ENCODE measurements at regions not wholly inside any gene's neighbourhood (a gene's known extent, or its start where the extent isn't known, plus 50 kb on each side); places are given as distances from the start of the nearest gene placed in this dataset.
"Not testable (repeated sequence)": the region's sequence is repeated elsewhere in the genome, so short reads cannot be mapped to it uniquely, and the experiment has no call there.

DNA sequence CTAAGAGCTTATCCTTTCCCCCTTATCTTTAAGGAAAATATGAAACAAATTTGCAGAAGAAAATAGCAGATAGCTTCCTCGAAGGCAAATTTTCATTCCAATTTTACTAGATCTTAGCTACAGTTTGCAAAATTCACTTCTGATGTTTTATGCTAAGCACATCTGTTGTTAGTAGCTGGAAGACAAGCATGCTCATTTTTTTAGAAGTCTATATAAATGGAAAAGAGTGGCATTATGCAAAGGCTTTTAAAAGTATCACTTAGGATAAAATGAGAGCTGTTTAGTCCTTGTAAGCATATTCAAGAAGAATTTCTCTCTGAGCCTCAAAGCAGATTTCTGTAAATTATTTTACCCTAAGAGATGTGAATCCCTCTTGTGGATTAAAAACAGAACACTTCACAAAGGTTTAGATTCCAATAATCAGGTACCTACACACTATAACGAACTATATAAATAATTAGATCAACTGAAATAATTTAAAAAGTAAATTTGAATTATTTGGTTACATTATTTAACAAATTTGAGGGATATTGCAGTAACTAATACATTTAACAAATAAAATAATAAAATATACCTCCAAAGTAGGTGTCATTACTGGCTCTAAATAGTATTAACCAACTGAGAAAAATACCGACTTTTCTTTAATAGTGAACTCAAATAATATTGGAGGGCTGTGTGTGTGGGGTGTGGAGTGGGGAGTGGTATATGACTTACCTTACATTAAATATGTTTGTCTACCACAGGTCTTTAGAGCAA is 307.1 kb downstream of the SEMA3D start:
- DNase-seq: no peak

DNA sequence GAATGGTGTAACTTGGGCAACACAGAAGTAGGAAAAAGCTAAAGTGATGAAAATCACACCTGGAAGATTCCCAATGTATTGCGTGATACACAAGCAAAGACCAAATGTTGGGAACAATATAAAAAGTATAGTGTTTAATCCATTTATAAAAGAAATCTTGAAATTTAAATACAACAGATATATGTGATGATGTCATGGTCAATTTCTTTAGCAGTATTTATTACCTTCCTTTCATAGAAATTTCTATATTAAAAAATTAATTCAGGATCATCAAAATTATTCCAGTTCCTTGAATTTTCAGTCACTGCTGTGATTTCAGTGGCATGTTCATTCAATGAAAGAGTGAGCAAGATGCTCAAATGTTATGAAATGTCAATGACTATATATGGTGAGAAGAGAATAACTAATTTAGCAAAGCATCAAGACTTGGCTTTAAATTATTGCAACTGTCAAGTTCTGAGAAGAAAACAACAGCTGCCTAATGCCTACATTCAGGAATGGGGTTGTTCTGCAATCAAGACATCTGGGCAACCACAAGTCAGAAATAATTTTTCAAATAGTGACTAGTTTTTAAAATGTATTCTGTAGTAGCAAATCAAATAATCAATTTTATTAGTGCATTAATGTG is 308.8 kb downstream of the SEMA3D start:
- no peak for DNase-seq

DNA sequence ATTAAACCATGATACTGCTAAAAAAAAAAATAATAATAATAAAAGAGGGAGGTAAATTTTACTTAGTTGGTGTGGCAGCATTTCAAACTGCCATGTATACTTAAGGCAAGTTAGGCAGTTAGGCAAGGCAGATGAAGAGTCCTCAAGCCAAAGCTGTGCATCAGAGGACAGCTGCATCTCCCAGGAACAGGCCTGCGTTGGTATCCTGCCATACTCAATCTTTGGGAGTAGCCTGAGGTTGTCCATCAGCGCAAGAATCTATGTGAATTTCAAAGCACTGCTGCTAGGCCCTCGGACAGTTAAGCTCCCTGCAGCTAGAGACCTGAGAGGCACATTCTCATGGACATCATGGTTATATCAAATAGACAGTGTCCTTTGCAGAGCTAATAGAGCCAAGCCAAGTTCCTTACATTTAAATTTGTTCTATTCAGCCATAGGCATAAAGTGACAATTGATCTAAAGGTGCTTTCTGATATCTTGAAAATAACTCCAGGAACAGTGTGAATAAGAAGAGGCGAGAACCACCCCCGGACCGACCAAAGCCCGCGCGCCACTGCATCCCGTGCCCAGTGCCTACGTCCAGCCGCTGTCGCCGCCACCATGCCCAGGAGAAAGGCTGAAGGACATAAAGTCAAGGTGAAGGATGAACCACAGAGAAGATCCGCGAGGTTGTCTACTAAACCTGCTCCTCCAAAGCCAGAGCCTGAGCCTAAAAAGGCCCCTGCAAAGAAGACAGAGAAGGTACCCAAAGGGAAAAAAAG is 310.6 kb downstream of the SEMA3D start:
- DNase-seq: no peak

DNA sequence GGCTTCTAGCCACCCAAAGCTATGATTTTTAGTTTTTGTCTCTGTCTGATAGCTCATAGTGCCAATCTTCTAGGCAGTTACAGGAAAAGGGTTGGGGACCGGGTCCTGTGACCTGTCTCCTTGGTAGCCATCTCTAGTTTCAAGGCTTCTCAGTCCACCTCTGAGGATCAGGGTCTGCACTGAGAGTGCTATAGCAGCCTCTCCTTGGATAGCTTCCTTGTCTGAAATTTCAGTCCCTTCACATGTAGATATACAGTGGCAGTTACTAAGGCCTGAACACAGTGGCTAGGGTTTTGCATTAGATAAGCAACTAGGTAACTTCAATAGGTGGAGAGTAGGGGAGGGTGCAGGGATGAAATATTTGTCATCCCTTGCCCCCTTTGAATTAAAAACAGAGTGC is 321.3 kb downstream of the SEMA3D start:
- no peak for DNase-seq

DNA sequence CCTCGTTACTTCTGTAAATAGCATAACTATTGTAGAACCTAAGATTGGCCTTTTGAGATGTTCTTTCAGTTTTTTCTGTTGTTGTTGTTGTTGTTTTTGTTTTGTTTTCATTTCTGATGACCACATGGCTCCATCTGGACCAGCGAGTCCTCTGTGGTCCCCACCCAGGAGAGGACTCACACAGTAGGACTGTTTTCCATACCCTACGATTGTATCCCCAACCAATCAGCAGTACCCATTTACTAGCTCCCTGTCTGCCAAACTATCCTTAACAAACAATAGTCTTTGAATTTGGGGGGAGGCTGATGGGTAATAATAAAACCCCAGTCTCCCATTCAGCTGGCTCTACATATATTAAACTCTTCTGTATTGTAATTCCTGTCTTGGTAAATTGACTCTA is 329.5 kb downstream of the SEMA3D start:
- no peak for DNase-seq

DNA sequence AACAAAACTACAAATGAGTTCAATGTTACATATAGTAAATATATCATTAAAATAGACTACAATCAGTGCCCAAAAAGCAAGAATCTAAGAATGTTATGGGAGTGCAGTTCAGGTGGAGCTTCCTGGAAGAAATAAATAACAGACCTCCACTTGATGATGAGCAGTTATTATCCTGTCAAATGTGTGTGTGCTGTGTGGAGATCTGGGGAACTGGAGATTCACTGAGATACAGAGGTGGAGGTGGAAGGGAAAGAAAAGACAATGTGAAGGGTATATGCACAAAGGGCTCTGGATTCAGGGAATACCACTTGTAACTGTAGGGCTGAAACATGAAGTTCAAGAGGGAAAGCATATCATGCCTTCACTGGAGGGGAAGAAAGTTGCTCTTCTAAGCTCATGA is 331.1 kb downstream of the SEMA3D start:
- no peak for DNase-seq

DNA sequence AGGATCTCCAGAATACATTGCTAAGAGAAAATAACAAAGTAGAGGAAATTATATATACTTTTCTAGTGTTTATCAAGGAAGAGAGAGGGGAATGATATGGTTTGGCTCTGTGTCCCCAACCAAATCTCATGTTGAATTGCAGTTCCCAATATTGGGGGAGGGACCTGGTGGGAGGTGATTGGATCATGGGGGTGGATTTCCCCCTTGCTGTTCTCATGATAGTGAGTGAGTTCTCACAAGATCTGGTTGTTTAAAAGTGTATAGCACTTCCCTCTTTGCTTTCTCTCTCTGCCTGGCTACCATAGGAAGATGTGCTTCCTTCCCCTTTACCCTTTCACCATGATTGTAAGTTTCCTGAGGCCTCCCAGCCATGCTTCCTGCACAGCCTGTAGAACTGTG is 337.9 kb downstream of the SEMA3D start:
- not testable (repeated sequence) for DNase-seq

DNA sequence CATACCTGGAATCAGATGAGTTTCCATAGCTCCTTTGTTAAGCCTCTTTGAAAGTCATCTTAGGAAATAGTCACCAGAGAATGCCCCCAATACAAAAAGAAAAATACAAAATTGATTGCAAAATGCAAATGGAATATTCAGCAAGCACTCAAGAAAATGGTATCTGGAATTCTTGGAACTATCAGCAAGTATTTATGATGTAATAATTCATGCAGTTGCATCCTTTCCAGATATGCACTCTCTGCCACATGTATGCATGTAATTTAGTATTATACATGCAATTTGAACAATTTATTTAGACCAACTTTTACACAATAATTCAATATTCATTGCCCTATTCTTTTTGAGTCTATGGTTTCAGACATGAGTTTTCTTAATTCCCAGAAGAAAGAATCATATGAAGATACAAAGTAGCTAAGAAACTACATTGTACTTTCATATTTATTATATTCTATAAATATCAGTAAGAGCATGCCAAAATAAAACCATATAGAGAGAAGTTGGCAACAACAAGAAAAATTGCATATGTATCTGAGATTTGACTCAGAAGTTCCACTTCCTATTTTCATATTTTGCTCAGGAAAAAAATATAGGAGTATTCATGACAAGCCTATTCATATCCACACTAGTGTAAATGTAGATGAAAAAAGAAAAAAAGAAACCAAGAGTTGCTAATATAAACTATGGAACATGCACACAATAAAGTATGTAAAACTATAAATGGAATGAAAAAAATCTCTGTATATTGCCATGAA is 338.5 kb downstream of the SEMA3D start:
- no peak for DNase-seq

DNA sequence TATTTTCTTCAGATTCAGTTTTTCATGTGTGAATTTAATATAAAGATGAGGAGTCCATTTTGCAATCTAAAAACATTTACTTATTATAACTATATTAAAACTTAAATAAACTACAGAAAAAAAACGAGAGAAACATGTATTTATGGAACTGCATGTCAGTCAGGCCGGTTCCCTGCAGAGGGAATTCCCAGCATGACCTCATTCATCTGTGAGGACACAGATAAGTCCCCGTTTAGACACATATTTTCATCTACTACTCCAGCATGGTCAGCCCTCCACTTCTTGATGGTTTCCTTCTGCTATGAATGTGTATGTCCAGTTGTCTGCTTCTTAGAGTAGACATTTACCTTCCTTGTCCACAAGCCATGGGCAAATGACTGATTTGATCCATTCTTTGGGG is 339.1 kb downstream of the SEMA3D start:
- DNase-seq: no peak

DNA sequence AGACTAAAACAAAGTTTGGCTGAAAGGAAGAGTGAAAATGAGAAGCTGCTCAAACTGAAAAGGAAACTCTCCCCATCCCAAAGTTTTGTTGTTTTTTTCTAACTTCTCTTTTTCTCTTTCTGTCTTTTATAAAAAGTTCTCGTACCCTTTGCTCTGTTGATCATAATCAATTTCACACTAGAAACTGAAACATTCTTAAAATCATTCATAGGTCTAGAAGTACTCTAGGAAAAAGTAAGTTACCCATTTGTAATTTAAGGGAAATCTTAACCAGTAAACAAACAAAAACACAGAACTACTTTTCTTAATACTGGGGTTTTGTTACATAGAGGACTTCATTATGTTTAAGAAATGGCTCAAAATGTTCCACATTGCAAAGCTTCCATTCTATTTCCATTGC is 339.8 kb downstream of the SEMA3D start:
- DNase-seq: no peak

DNA sequence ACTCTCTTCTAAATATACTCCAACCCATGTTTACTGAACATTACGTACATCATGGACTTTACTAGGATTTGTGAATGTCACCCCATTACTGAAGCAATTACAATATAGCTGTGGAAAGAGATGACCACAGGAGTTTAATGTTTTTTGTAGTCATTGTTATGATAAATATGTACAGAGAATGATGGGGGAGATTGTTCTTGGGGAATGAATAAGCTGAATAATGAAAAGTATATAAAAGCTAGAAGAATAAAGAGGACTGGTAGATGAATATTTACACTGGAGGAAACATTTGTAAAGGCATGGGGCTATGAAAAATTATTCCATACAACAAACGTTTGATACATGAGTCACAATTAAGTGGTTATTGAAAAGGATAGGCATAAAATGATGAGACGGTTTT is 340.9 kb downstream of the SEMA3D start:
- DNase-seq: no peak

DNA sequence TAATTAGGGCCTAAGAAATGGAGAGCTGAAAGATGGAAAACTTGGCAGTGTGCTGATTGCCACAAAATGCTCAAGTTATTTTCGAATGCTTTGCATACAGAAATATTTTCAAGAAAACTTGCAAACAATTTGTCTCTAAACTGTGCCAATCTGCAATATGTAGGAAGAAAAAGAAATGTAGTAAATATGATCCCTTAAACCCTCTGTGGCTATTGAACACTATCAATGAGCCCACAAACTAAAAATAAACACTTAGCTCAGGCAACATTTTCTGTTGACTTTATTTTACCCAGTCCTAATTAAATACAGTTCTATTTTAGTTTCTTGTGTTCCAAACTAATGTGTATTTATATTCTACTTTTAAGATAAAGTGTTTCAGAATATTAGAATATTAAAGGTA is 342.1 kb downstream of the SEMA3D start:
- no peak for DNase-seq

DNA sequence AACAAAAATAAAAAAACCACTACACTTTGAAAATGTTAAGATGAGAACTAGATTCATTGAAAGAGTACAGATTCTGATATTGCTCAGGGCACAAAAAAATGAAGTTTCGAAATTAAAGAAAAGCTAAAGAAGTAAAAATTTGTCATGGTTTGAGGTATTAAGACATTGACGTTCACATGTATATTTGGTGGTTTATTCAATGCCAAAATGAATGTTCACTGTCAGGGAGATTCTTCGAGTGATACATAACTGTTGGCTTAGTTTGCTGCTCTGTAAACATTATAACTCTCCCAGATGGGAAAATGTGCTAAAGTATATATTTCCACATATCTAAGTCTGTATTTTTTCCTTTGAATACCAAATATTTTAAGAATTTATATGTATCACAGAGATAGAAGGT is 345.0 kb downstream of the SEMA3D start:
- DNase-seq: no peak

DNA sequence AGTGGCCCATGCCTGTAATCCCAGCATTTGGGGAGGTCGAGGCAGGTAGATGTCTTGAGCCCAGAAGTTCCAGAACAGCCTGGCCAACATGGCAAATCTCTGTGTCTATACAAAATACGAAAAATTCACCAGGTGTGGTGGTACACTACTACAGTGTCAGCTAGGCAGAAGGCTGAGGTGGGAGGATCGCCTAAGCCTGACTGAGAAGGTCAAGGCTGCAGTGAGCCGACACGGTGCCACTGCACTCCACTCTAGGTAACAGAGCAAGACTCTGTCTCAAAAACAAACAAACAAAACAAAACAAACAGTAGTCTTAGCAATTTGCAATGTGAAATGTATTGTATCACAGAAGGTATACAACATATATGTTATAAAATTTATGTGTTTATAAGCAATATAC is 348.0 kb downstream of the SEMA3D start:
- no peak for DNase-seq

DNA sequence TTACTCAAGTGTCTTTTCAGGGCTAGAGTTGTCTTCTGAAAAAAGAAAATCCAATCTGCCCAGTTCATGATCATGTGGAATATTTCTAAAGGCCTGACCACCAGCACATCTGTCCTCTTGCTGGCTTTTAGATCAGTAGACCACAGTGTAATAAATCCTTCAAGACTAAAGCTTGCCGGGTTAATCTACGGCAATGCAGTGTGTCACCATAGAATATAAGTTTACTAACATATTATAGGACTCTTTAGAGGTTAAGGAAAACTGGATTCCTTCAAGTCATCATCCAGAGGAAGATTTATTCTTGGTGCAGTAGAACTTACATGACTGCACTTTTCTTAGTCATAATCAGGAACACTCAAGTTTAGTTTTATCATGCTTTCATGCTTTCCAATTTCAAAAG is 349.5 kb downstream of the SEMA3D start:
- DNase-seq: no peak

DNA sequence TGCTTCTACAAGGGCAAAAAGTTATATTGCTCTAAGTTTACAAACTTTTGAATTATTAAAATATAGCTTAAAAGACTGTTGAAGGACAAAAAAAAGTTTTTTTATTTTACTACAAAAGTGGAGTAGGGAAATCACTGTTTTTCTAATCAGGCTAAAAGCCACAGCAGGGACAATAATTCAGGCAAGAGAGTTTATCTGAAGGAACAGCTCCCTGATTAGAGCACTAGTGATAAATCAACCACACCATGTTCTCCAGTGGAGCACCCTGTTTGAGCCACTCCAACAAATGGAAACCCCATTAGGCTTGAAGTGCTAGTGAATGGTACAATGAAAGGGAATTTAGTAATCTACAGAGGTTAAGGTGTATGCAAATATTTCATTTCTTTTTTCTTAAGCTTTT is 357.1 kb downstream of the SEMA3D start:
- no peak for DNase-seq

DNA sequence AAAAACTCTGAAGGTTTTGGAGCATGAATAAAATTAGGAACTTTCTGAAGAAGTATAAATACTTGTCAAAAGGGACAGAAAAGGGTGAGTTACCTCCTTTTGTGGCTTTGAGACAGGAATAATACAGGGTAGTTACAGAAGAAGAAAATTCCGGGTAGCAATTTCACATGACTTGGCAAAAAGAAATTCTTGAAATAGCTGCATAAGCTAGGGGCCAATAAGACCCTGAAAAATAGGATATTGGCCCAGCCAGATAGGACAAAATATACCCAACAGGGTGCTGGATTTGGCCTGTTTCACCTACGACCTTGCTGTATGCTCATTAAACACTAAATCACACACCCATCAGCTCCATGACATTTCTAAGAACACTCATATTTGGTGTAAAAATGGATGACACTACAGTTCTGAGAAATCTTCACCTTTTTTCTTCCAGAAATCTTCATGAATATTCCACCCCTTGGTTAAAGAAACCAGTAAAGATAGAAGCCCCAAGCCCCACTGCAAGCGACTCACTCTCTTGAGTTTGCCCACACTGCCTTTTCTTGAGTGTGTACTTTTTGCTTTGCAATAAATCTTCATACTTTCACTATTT is 362.7 kb downstream of the SEMA3D start:
- no peak for DNase-seq

DNA sequence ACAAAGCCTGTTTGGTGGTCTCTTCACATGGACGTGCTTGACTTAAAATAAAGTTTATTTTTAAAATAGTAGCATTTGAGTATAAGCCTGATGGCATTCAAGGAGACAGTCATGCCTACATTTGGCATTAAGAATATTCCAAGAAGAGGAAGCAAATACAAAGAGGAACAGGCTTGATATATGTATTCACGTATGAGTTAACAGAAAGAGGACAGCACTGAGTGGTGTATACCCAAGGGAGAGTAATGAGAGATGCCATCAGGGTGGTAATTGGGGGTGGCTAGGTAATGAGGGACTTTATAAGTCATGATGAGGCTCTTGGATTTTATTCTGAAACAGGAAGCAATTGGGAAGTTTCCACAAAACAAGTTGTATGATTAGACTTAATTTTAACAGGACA is 363.3 kb downstream of the SEMA3D start:
- no peak for DNase-seq

DNA sequence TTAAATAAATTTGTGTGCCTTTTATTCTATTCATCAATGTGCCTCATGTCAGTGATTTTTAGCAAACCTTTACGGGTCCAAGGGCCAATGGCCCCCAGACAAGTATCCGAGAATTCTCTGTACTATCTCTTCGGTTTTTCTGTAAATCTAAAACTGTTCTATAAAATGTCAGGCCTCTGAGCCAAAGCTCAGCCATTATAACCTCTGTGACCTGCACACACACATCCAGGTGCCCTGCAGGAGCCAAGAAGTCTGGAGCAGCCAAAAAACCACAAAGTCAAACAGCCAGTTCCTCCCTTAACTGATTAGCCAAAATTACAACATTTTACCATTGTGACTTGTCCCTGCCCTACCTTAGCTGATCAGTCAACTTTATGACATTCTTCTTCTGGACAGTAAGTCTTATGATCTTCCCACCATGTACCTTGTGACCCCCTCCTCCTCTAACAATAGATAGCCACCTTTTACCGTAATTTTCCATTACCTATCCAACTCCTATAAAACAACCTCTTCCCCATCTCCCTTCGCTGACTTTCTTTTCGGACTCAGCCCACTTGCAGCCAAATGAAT is 363.8 kb downstream of the SEMA3D start:
- no peak for DNase-seq

DNA sequence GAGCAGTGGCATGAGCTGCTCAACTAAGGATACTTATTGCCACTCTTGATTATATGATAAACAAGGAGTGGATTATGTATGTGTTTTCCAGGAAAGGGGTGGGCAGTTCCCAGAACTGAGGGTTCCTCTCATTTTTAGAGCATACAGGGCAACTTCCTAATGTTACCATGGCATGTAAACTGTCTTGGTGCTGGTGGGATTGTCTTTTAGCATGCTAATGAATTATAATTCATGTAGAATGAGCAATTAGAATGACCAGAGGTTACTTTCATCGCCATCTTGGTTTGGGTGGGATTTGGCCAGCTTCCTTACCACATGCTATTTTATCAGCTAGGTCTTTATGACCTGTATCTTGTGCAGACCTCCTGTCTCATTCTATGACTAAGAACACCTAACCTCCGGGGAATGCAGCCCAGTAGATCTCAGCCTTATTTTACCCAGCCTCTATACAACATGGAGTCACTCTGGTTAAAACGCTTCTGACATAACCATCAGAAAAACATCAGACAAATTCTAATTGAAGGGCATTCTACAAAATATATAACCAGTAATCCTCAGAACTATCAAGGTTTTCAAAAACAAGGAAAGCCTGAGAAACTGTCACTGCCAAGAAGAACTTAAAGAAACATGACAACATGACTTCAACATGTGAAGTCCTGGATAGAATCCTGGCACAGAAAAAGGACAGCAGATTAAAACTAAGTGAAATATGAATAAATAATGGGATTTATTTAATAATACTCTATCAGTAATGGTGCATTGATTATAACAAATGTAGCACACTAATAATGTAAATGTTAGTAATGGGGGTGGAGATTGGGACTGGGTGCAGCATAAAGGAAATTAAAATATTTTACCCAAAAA is 365.0 kb downstream of the SEMA3D start:
- no peak for DNase-seq

DNA sequence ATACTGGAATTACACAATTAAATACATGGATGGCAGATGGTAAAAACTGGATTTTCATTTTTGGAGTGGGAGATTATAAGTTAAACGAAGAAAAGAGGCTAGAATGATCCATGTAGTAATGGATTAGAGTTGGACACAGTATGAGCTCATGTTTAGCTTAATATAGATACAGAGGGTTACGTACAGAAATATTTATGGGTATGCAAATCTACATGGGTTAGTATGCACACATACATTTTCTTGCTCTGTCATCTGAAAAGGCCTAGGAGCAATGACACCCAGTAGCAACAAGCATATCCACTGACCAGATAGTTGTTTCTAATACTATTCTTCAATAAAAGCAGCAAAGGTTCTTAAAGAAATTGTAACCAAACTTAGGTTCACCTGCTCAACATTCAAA is 366.4 kb downstream of the SEMA3D start:
- no peak for DNase-seq

DNA sequence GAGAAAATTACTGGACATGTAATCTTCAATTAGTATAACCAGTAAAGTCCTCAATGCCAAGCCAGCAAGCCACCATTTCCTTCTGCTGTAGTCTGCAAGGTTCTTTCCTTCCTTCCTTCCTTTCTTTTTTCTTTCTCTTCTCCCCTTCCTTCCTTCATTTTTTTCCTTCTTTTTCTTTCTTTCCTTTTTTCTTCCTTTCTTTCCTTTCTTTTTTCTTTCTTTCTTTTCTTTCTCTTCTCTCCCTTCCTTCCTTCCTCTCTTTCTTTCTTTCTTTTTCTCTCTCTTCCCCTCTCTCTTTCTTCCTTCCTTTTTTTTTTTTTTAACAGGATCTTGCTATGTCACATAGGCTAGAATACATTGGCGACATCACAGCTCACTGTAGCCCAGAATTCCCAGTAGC is 369.8 kb downstream of the SEMA3D start:
- DNase-seq: no peak

Measured in NCI-H2171 treated with DMSO at 0.1 percent for 48 hours (cell line).